Panc1 (cell line): ENCODE measurements at regions not wholly inside any gene's neighbourhood (a gene's known extent, or its start where the extent isn't known, plus 50 kb on each side); places are given as distances from the start of the nearest gene placed in this dataset.

ENCODE experiments used
- POLR2AphosphoS5 ChIP-seq: IDR thresholded peaks from 2 replicates; pipeline ENCODE4 v1.6.1; 2012; ENCODE audit warnings: mild to moderate bottlenecking, low read depth, low read length, moderate library complexity
- REST ChIP-seq, 2 experiments: IDR thresholded peaks; 2 replicates each; pipeline ENCODE4 v1.6.1; 2011 to 2012; ENCODE audit warnings: low read depth in 2 of 2, control low read depth in 1 of 2, low read length in 1 of 2, mild to moderate bottlenecking in 1 of 2, moderate library complexity in 1 of 2; ENCODE audit not compliant: insufficient read depth in 1 of 2
- SIN3A ChIP-seq: IDR thresholded peaks from 2 replicates; pipeline ENCODE4 v1.6.1; 2012; ENCODE audit warnings: low read depth, mild to moderate bottlenecking, low read length, moderate library complexity, borderline replicate concordance; ENCODE audit not compliant: insufficient read depth
- TCF7L2 ChIP-seq: IDR thresholded peaks from 2 replicates; pipeline ENCODE4 v1.6.1; 2011; ENCODE audit warnings: mild to moderate bottlenecking, low read depth, low read length, inconsistent platforms
- TF ChIP-seq, protein P1 (sequence below): fragments of 450-650 bp; IDR thresholded peaks from 2 replicates; pipeline ENCODE4 v1.5.1; 2017; ENCODE audit warnings: mild to moderate bottlenecking

DNA sequence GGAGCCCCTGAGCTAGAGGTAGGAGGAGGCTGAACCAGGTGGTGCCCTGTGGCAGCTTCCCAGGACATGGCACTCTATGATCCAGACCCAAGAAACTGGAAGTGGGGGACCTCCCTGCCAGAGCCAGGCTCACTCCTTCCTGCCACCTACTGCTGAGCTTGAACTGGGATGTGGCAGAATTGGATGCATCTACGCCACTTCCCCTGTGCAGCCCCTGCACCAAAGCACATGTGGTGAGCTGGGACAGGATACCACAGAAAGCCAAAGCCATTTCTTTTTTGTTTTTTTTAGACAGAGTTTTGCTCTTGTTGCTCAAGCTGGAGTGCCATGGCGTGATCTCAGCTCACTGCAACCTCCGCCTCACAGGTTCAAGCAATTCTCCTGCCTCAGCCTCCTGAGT is 518.0 kb upstream of the PPP2R3A start:
- TF ChIP-seq, protein P1, sequence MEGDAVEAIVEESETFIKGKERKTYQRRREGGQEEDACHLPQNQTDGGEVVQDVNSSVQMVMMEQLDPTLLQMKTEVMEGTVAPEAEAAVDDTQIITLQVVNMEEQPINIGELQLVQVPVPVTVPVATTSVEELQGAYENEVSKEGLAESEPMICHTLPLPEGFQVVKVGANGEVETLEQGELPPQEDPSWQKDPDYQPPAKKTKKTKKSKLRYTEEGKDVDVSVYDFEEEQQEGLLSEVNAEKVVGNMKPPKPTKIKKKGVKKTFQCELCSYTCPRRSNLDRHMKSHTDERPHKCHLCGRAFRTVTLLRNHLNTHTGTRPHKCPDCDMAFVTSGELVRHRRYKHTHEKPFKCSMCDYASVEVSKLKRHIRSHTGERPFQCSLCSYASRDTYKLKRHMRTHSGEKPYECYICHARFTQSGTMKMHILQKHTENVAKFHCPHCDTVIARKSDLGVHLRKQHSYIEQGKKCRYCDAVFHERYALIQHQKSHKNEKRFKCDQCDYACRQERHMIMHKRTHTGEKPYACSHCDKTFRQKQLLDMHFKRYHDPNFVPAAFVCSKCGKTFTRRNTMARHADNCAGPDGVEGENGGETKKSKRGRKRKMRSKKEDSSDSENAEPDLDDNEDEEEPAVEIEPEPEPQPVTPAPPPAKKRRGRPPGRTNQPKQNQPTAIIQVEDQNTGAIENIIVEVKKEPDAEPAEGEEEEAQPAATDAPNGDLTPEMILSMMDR, result no peak
- TF ChIP-seq POLR2AphosphoS5, result no peak
- no peak for TF ChIP-seq SIN3A
- TF ChIP-seq REST (IDR thresholded peaks at IDR 0.05; ENCODE audit: insufficient read depth in 1 of 2, low read depth in 2 of 2, low read length in 1 of 2), result no peak
- TF ChIP-seq TCF7L2, result no peak
